H1 (cell line): ENCODE measurements at regions not wholly inside any gene's neighbourhood (a gene's known extent, or its start where the extent isn't known, plus 50 kb on each side); places are given as distances from the start of the nearest gene placed in this dataset.

Experiments
- ASH2L ChIP-seq: fragments of 200-600, 300-600 bp; sonication (generic); IDR thresholded peaks from one replicate; pipeline ENCODE4 v1.7.1; 2017; ENCODE audit warnings: low read length
- ATF3 ChIP-seq: IDR thresholded peaks from 2 replicates; pipeline ENCODE4 v1.6.1; 2011; ENCODE audit warnings: low read depth, mild to moderate bottlenecking, low read length; ENCODE audit not compliant: insufficient read depth
- CTCF ChIP-seq, 3 experiments: IDR thresholded peaks; 1 replicate in 2 of 3; 2 replicates in 1 of 3; pipeline versions ENCODE4 v1.5.1 to v1.6.1; 2011; ENCODE audit warnings: low read length in 3 of 3, mild to moderate bottlenecking in 3 of 3, inconsistent platforms in 2 of 3, low read depth in 1 of 3, moderate library complexity in 1 of 3; ENCODE audit not compliant: insufficient read depth in 1 of 3; ENCODE audit errors: control extremely low read depth in 1 of 3
- FOSL1 ChIP-seq: IDR thresholded peaks from 2 replicates; pipeline ENCODE4 v1.6.1; 2011; ENCODE audit warnings: mild to moderate bottlenecking, low read depth, low read length, moderate library complexity; ENCODE audit not compliant: insufficient read depth
- POLR2AphosphoS5 ChIP-seq: IDR thresholded peaks from 2 replicates; pipeline ENCODE4 v1.6.1; 2011; ENCODE audit warnings: low read depth, low read length
- RAD21 ChIP-seq, 2 experiments: IDR thresholded peaks in 1 of 2; conservative IDR thresholded peaks in 1 of 2; 2 replicates each; pipeline ENCODE4 v1.6.1; 2011; ENCODE audit warnings: low read depth in 2 of 2, low read length in 2 of 2, improper control_type of control experiment in 1 of 2, inconsistent platforms in 1 of 2, mild to moderate bottlenecking in 1 of 2, moderate library complexity in 1 of 2
- RBBP5 ChIP-seq: IDR thresholded peaks from 2 replicates; pipeline ENCODE4 v1.7.1; 2012; ENCODE audit warnings: low read depth, mild to moderate bottlenecking, inconsistent platforms, low read length, moderate library complexity, borderline replicate concordance
- RFX5 ChIP-seq: IDR thresholded peaks from 2 replicates; pipeline ENCODE4 v1.6.1; 2011; ENCODE audit warnings: low read depth, low read length, improper control_type of control experiment, borderline replicate concordance
- SIRT6 ChIP-seq: IDR thresholded peaks from one replicate; pipeline ENCODE4 v1.7.1; 2012; ENCODE audit warnings: low read length, inconsistent platforms
- SRF ChIP-seq: IDR thresholded peaks from 2 replicates; pipeline ENCODE4 v1.6.1; 2011; ENCODE audit warnings: mild to moderate bottlenecking, low read depth, low read length, moderate library complexity

- TF ChIP-seq POLR2AphosphoS5 = no peak
- no peak for TF ChIP-seq CTCF (IDR thresholded peaks at IDR 0.05; ENCODE audit: control extremely low read depth in 1 of 3, insufficient read depth in 1 of 3, low read depth in 1 of 3, low read length in 3 of 3)
- TF ChIP-seq ATF3 = no peak
- TF ChIP-seq SIRT6 = no peak
- TF ChIP-seq RAD21 (IDR thresholded peaks at IDR 0.05 in 1 of 2, conservative IDR thresholded peaks at IDR 0.05 in 1 of 2; ENCODE audit: low read depth in 2 of 2, low read length in 2 of 2) = no peak
- TF ChIP-seq FOSL1 = no peak
- no peak for TF ChIP-seq RBBP5
- no peak for TF ChIP-seq ASH2L
- TF ChIP-seq SRF = no peak
- TF ChIP-seq RFX5 = no peak
Measured at GRCh38 chr4:115780835-115781234, 667.4 kb upstream of the NDST4 start.
